ENCODE measurements at regions not wholly inside any gene's neighbourhood (a gene's known extent, or its start where the extent isn't known, plus 50 kb on each side); places are given as distances from the start of the nearest gene placed in this dataset.
"Not testable (repeated sequence)": the region's sequence is repeated elsewhere in the genome, so short reads cannot be mapped to it uniquely, and the experiment has no call there.

DNA sequence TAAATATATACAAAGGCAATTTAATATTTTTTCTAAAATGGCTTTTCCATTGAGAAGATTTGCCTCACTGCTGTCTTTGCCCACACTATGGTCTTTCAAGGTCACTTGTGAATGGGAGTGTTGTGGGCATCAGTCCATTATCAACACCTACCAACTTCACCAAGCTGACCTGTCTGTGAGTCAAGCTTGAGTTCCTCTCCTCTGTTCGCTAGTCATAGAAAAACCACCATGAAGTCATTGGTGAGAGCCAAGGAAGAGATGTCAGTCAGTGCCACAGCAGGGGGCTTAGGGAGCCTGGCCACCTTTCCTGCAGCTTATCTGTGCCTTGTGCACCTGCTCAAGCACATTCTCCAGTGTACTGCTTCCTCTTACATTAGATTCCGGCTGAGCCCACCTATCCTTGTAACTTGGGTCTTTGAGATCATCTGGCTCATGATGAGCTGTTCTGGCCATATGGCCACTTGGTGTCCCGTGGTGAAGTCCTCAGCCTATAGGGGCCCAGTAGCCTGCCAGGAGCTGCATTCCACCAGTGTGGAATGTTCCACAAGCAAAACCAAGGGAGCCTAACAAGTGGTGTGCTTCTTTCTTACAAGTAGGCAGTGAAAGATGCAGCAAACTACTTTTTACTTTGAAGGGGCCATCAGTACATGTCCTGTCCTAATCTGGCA lies 80.8 kb upstream of the C12orf71 start:
- H3K9me3 ChIP-seq (ENCODE audit: control insufficient read depth, low read depth, low read length) = no peaks in the 10 kb centered on the region
- H3K9ac ChIP-seq (ENCODE audit: low read length) = no peak overlapping the region
- no peaks in the 10 kb centered on the region for H3K27me3 ChIP-seq (ENCODE audit: control insufficient read depth, insufficient read depth, low read length)
- H3K36me3 ChIP-seq (ENCODE audit: control insufficient read depth, low read depth, low read length) = no peaks in the 10 kb centered on the region
- no peak overlapping the region for H3K4me3 ChIP-seq (ENCODE audit: low read length)
- H3K27ac ChIP-seq (ENCODE audit: low read length) = no peak overlapping the region
- peaks cover 10% of the 10 kb centered on the region for H3K4me1 ChIP-seq (ENCODE audit: control insufficient read depth, low read depth, low read length)

DNA sequence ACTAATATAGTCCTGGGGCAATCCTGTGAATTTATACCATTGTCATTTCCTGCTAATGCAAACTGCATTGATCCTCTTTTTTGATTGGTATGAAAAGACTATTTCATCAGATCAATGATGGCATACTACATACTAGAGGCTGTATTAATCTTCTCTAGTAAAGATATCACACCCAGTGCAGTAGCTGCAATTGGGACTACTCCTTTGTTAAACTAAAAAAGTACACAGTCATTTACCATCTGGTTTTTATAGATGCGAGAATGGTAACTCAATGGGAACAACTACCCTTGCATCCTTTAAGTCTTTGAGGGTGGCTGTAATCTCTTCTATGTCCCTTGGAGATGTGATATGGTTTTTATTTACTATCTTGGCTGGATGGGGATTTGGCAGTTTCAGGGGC lies 80.2 kb upstream of the STK38L start:
- H3K36me3 ChIP-seq (ENCODE audit: control insufficient read depth, low read depth, low read length) = no peaks in the 10 kb centered on the region
- no peak overlapping the region for H3K27ac ChIP-seq (ENCODE audit: low read length)
- H3K4me1 ChIP-seq (ENCODE audit: control insufficient read depth, low read depth, low read length) = peaks cover 3% of the 10 kb centered on the region
- no peaks in the 10 kb centered on the region for H3K27me3 ChIP-seq (ENCODE audit: control insufficient read depth, insufficient read depth, low read length)
- no peak overlapping the region for H3K4me3 ChIP-seq (ENCODE audit: low read length)
- no peak overlapping the region for H3K9ac ChIP-seq (ENCODE audit: low read length)
- no peaks in the 10 kb centered on the region for H3K9me3 ChIP-seq (ENCODE audit: control insufficient read depth, low read depth, low read length)

DNA sequence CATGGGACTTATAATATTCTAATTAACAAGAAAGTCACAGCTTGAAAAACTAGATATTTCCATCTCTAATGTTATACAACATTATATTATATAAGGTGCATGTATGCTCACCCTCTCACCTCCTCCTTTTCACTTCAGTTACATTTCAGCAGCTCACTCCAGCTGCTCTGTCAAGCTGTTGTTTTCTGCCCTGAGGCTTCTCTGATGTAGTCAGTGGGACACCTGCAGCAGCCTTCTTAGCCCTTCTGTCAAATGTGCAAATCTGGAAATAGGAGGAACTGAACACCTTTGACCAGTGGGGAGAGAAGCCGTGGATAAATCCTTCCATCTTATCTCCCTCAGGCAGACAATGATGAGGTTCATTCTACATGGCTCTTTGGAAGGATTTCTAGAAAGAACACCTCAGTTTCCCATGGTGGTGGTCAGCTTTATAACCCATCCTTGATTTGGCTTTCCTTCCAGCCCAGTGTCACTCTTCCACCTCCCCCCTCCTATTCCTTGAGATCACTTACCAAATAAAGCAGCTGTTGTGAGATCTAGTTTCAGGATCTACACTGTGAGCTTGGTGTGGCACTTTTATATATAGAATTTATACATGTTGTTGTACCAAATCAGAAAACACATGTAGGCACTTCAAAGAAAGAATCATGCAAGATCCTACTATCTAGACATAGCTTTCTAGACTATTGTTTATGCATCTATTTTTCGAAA lies 79.6 kb upstream of the STK38L start:
- no peaks in the 10 kb centered on the region for H3K9me3 ChIP-seq (ENCODE audit: control insufficient read depth, low read depth, low read length)
- H3K9ac ChIP-seq (ENCODE audit: low read length) = no peak overlapping the region
- no peaks in the 10 kb centered on the region for H3K36me3 ChIP-seq (ENCODE audit: control insufficient read depth, low read depth, low read length)

GRCh38 chr12:27165958-27166357 lies 78.1 kb upstream of the STK38L start:
- H3K9me3 ChIP-seq (ENCODE audit: control insufficient read depth, low read depth, low read length); H3K9ac ChIP-seq (ENCODE audit: low read length); H3K36me3 ChIP-seq (ENCODE audit: control insufficient read depth, low read depth, low read length); H3K27me3 ChIP-seq (ENCODE audit: control insufficient read depth, insufficient read depth, low read length); H3K4me1 ChIP-seq (ENCODE audit: control insufficient read depth, low read depth, low read length); H3K4me3 ChIP-seq (ENCODE audit: low read length); H3K27ac ChIP-seq (ENCODE audit: low read length): not testable (repeated sequence)

More for the DNA sequence above, 79.6 kb upstream of the STK38L start:
- Histone ChIP-seq H3K27me3 (ENCODE audit: control insufficient read depth, insufficient read depth, low read length) (no peaks in the 10 kb centered on the region), H3K4me1 (ENCODE audit: control insufficient read depth, low read depth, low read length) (no peaks in the 10 kb centered on the region), H3K4me3 (ENCODE audit: low read length) (no peak overlapping the region), H3K27ac (ENCODE audit: low read length) (no peak overlapping the region)

GRCh38 chr12:27171494-27171893 lies 72.6 kb upstream of the STK38L start:
- H3K36me3 ChIP-seq (ENCODE audit: control insufficient read depth, low read depth, low read length); H3K4me3 ChIP-seq (ENCODE audit: low read length); H3K4me1 ChIP-seq (ENCODE audit: control insufficient read depth, low read depth, low read length); H3K9me3 ChIP-seq (ENCODE audit: control insufficient read depth, low read depth, low read length); H3K9ac ChIP-seq (ENCODE audit: low read length); H3K27me3 ChIP-seq (ENCODE audit: control insufficient read depth, insufficient read depth, low read length); H3K27ac ChIP-seq (ENCODE audit: low read length): not testable (repeated sequence)

DNA sequence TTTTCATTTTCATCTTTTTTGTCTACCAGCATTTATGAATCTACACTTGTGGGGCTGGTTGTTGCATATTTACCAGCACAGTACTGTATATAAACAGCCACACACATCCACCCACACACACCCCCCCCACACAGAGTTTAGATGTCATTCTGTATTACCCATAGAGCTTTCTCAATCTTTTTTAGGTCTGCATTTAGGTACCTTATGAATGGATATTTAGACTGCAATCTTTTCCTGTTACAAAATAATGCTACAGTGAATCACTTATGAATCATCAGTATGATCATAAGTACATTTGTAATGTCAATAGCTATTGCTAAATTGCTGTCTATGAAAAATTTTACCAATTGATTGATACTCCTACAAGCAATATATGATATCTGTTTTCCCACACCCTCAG lies 67.3 kb upstream of the STK38L start:
- Histone ChIP-seq H3K9ac (ENCODE audit: low read length) (no peak overlapping the region), H3K4me1 (ENCODE audit: control insufficient read depth, low read depth, low read length) (no peaks in the 10 kb centered on the region), H3K4me3 (ENCODE audit: low read length) (no peak overlapping the region), H3K27me3 (ENCODE audit: control insufficient read depth, insufficient read depth, low read length) (no peaks in the 10 kb centered on the region), H3K36me3 (ENCODE audit: control insufficient read depth, low read depth, low read length) (no peaks in the 10 kb centered on the region), H3K9me3 (ENCODE audit: control insufficient read depth, low read depth, low read length) (no peaks in the 10 kb centered on the region), H3K27ac (ENCODE audit: low read length) (no peak overlapping the region)

DNA sequence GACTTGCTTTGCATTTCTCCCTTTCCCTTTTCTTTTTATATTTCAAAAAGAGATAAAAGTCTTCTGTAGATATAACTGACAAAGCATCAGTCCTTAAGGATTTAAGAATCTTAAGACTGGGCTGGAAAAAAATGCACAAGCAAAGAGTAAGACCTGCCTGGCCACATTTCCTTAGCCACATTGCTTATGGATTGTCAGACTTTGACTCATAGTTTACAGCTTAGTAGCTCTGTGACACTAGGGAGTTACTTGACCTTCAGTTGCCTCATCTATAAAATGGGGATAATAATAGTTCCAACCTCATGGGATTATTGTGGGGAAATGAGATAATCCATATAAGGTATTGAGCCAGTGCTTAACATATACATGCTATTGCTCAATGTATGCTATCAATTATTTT lies 66.4 kb upstream of the STK38L start:
- H3K36me3 ChIP-seq (ENCODE audit: control insufficient read depth, low read depth, low read length) = no peaks in the 10 kb centered on the region
- H3K27me3 ChIP-seq (ENCODE audit: control insufficient read depth, insufficient read depth, low read length) = no peaks in the 10 kb centered on the region
- H3K27ac ChIP-seq (ENCODE audit: low read length) = no peak overlapping the region
- no peaks in the 10 kb centered on the region for H3K9me3 ChIP-seq (ENCODE audit: control insufficient read depth, low read depth, low read length)
- no peak overlapping the region for H3K4me3 ChIP-seq (ENCODE audit: low read length)
- H3K4me1 ChIP-seq (ENCODE audit: control insufficient read depth, low read depth, low read length) = no peaks in the 10 kb centered on the region
- no peak overlapping the region for H3K9ac ChIP-seq (ENCODE audit: low read length)

DNA sequence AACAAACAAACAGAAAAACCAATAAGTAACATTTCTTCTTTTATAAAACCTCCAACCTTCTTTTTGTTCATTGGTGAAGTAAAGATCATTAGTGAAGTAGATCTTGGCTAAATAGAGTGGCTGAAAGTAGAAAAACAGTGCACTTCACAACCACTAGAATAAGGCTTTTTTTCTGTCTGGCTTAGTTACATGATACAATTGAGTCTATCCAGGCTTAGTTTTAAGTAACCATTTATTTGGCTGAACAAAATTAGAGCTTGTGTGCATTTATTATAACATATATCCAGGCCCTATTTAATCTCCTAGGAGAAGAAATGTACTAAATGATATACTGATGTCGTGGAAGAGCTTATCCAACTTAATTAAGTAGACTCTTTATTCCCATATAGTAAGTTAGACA lies 65.8 kb upstream of the STK38L start:
- H3K4me1 ChIP-seq (ENCODE audit: control insufficient read depth, low read depth, low read length) = no peaks in the 10 kb centered on the region
- no peak overlapping the region for H3K9ac ChIP-seq (ENCODE audit: low read length)
- H3K9me3 ChIP-seq (ENCODE audit: control insufficient read depth, low read depth, low read length) = no peaks in the 10 kb centered on the region

GRCh38 chr12:27178723-27179399 lies 65.2 kb upstream of the STK38L start:
- H3K27ac ChIP-seq (ENCODE audit: low read length) = no peak overlapping the region
- H3K9ac ChIP-seq (ENCODE audit: low read length) = no peak overlapping the region
- no peak overlapping the region for H3K4me3 ChIP-seq (ENCODE audit: low read length)
- no peaks in the 10 kb centered on the region for H3K4me1 ChIP-seq (ENCODE audit: control insufficient read depth, low read depth, low read length)
- no peaks in the 10 kb centered on the region for H3K9me3 ChIP-seq (ENCODE audit: control insufficient read depth, low read depth, low read length)
- no peaks in the 10 kb centered on the region for H3K36me3 ChIP-seq (ENCODE audit: control insufficient read depth, low read depth, low read length)
- no peaks in the 10 kb centered on the region for H3K27me3 ChIP-seq (ENCODE audit: control insufficient read depth, insufficient read depth, low read length)

More for the DNA sequence above, 65.8 kb upstream of the STK38L start:
- Histone ChIP-seq H3K27ac (ENCODE audit: low read length) (no peak overlapping the region), H3K36me3 (ENCODE audit: control insufficient read depth, low read depth, low read length) (no peaks in the 10 kb centered on the region), H3K27me3 (ENCODE audit: control insufficient read depth, insufficient read depth, low read length) (no peaks in the 10 kb centered on the region), H3K4me3 (ENCODE audit: low read length) (no peak overlapping the region)

GRCh38 chr12:27179400-27180214 lies 64.5 kb upstream of the STK38L start:
- Histone ChIP-seq H3K27ac (ENCODE audit: low read length) (no peak overlapping the region), H3K4me1 (ENCODE audit: control insufficient read depth, low read depth, low read length) (no peaks in the 10 kb centered on the region), H3K36me3 (ENCODE audit: control insufficient read depth, low read depth, low read length) (no peaks in the 10 kb centered on the region), H3K27me3 (ENCODE audit: control insufficient read depth, insufficient read depth, low read length) (no peaks in the 10 kb centered on the region), H3K4me3 (ENCODE audit: low read length) (no peak overlapping the region), H3K9me3 (ENCODE audit: control insufficient read depth, low read depth, low read length) (no peaks in the 10 kb centered on the region), H3K9ac (ENCODE audit: low read length) (no peak overlapping the region)

GRCh38 chr12:27180906-27181505 lies 63.1 kb upstream of the STK38L start:
- Histone ChIP-seq H3K36me3 (ENCODE audit: control insufficient read depth, low read depth, low read length) (no peaks in the 10 kb centered on the region), H3K4me3 (ENCODE audit: low read length) (no peak overlapping the region), H3K9me3 (ENCODE audit: control insufficient read depth, low read depth, low read length) (no peaks in the 10 kb centered on the region), H3K4me1 (ENCODE audit: control insufficient read depth, low read depth, low read length) (no peaks in the 10 kb centered on the region), H3K9ac (ENCODE audit: low read length) (no peak overlapping the region), H3K27ac (ENCODE audit: low read length) (no peak overlapping the region), H3K27me3 (ENCODE audit: control insufficient read depth, insufficient read depth, low read length) (no peaks in the 10 kb centered on the region)

Data from iPS-18a (cell line).